ENCODE measurements at regions not wholly inside any gene's neighbourhood (a gene's known extent, or its start where the extent isn't known, plus 50 kb on each side); places are given as distances from the start of the nearest gene placed in this dataset.
"Not testable (repeated sequence)": the region's sequence is repeated elsewhere in the genome, so short reads cannot be mapped to it uniquely, and the experiment has no call there.

DNA sequence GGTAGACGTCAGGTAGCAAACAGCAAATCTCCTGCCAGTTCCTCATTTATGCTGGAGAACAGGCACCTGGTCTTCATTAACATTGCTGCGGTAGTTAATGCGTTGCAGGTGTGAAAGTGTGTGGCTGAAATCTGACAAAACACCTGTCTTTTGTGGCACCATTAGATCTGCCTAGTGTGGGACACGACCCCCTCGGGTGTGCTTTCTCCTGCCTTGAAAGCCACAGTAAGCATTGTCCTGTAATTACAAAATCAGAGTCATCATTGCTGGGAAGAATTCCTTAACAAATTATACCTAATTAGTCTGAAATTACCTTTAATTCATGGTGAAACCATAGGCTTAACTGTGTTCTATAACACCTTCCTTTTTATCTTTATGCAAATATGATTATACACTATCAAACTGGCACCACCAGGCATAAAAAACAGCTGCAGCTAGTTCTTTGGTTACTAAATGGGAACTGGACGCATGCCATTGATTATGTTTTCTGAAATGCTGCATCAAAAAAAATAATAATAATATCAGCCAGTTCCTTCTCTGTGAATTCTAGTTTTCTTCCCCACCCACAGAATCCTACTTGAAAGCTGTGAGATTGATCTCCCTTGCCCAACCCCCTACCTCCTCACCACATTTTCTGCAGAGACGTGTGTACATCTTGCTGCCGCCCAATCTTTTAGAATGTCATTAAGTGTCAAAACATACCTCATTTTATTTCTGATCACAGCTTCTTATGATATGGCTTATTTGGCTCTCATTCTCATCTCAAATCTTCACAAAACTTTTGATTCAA, 374.0 kb downstream of the NFIB start:
- peak; percentile 36 for DNase-seq

DNA sequence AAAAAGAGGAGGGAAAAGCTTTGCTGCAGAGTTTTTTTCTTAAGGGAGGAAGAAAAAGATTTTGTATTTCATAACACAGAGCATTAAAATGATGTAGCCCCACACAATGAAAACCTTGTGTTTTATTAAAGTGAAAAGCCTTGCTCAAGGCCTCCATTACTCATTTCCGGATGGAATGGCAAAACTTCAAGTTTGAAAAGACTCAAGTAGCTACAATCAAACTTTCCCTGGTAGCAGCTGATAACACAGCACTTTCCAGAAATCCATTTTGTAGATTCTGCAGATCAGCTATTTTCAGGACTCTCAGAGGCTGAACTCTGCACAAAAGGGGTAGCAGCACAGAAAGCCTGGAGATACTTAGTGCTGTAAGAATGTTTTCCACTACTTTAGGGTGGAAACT, 374.8 kb downstream of the NFIB start:
- peak; percentile 73 for DNase-seq

DNA sequence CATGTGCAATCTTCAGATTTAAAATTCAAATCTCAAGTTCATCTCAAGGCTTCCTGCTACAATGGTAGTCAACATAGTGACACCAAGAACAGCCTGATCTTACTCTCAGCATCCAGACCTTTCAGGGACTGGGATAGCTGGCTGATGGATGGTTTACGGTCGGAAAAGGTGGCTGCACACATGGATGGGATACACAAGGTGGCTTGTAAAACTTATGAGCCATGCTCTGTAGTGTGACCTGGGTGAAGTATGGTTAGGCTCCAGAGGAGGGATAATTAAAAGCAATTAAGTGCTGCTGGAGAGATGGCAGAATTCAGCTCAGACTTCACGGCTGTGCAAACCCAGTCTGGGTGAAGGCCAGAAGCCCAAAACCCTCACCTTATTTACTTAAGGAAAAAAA, 379.5 kb downstream of the NFIB start:
- no peak for DNase-seq

DNA sequence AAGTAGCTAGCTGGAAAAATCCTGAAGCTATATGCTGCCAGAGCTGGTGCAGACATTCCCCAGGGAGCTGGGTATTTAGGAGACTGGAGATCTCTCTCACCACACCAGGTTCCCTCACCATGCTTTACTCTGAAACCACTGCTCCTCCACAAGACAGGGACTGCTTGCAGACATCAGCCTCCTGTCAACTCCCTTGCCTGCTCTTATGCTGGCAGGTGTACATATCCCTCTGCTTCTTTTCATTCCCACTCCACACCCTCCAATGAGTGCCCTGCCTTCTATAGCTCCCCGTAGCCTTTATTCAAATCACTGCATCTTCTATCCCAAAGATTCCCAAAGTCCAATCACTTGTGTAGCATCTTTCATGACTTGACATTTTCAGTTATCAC, 380.7 kb downstream of the NFIB start:
- DNase-seq: no peak

DNA sequence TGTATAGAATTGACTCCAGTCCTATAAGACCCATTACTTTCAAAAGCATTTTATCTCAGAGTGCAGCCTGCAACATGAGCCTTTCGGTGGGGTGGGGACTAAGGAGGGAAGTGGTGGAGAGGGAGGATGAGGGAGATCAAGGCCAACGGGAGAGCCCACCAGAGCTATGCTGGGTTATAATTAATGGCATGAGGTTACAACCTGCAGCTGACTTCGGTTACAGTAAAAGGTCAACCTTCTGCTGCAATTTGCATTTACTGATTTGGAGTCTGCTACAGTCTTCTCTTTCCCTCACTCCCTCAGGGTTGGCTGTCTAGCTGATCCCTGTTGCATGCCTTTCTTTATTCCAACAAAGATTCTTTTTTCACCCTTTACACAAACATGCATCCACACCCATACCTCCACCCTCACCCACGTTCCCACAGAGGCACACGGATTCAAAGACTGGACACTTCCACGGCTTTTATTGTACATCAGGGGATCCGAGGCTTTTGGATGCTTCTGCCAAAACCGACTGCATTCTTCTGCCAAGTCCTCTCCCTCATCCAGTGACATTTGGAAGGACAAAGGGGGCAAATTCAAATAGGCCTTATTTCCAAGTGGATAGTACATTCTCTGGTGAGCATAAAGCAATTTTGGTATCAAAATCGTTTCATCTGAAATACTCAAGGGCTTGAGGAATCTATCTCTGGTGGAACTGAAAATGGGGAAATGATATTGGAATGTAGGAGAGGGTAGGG, 381.2 kb downstream of the NFIB start:
- DNase-seq: no peak

DNA sequence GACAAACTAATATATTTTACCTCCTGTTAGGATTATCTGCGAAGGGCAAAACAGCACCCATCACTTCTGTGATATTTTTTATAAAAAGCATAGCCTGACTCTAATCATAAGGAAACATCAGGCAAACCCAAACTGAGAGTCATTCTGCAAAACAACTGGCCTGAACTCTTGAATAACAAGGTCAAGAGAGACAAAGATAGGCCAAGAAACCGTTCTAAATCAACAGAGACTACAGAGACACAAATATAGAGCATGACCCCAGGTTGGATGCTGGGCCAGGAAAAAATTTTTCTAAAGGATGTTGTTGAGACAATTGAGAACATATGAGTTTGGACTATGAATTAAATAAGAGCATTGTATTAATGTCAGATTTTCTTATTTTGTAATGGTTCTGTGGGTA, 384.9 kb downstream of the NFIB start:
- no peak for DNase-seq

DNA sequence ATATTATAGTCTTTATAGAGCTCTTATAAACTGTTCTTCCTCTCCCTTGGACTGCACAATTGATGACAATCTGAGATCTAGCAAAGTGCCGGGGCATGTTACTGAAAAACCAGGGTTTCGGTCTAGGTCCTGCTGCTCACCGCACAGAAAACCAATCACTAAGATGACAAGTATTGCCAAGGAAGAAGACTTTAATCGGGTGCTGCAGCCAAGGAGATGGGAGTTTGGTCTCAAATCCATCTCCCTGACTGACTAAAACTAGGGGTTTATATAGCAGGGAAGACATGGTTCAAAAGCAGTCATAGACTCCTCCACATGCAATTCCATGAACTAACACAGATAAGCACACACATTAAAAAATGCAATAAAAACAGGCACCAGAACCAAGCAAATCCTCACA, 390.6 kb downstream of the NFIB start:
- DNase-seq: no peak

DNA sequence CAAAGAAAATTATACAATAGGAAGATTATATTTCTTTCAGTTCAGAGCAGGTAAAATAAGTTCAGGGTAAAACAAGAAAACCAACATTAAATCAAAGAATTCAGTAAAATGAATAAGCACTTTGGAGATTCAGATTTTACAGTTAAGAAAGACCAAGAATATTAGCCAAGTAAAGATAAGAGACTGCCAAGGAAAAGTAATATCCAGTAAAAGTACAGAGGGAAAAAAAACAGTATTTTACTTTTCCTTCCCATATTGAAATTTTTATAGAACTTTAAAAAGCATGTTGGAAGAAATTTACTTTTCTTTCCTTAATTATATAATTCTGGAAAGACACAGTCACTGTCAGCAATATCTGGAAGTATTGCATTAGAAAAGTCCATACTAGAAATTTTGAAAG, 393.4 kb downstream of the NFIB start:
- no peak for DNase-seq

DNA sequence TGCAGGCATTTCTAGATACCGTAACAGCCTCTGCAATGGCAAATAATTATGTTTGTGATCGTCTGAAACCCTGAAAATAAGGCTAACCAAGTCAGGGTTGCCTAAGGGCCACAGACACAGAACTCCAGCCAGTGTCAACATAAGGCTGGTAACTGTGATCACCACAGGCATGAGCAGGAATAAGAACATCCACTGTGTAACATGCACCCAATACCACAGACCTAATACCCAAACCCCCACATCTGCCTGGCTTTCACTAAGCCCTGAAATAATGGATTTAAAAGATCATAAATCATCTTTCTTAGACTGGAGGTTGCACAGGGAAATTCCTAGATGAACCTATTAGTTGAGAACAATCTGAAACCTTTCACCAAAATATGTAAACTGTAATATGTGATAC, 394.5 kb downstream of the NFIB start:
- no peak for DNase-seq

DNA sequence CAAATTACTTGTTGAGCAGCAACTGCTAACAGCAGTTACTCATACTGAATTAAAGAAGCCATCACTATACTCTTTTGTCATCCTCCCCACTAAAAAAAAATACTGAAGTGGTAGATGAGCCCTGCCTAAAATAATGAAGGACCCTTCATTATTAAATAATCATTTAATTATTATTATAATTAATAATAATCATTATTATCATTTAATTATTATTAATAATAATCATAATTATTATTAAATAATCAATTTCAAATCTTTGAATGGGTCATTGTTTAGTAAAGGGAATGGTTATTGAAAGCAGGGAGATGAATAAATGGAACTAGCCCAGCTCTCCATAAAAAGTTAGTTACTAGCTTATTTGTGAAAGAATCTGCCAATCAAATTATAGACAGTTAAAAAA, 396.4 kb downstream of the NFIB start:
- DNase-seq: no peak

DNA sequence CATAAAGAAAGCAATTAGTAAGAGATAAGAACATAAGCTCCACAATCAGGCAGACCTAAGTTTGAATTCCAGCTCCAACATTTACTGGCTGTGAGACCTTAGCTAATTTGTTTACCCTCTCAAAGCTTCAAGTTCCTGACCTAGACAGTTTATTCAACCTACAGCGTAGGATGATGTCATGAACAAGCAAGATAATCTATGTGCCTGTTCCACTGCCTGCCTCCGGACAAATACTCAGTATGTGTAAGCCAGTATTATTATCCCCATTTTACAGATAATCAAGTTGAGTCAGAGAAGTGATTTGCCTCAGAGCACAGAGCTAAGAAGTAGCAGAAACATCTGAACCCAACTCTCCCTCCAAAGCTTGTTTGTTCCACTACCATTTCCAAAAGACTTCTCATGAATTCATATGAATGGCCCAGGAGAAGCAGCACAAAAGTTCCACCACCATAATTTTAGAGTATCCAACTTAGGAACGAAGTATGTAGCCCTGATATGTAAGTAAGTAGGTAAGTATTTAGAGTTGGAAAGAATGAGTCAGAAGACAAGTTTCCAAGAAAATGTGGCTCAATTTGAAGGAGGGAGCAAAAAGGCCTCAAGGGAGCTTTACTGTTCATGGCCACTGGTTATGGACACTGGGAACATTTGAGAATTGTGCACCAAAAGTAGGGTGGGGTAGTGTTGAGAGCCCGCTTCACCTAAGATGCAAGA, 398.2 kb downstream of the NFIB start:
- no peak for DNase-seq

DNA sequence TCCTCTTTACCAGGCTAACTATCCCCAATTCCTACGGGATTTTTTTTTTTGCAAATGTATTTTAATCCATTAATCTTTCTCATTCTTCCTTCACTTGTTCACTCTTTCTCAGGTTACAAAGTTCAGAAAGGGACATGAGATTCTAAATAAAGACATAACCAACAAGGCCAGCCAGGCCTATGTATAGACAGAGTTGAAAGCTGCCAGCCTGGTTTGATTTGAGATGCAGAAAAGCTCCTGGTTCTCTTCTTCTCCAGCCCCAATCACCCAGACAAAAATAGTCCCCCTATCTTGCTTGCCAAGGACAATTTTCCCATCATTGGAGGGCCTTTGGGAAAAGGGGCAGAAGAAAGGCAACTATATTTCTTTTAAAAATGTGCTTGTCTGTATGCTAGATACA, 398.8 kb downstream of the NFIB start:
- no peak for DNase-seq

DNA sequence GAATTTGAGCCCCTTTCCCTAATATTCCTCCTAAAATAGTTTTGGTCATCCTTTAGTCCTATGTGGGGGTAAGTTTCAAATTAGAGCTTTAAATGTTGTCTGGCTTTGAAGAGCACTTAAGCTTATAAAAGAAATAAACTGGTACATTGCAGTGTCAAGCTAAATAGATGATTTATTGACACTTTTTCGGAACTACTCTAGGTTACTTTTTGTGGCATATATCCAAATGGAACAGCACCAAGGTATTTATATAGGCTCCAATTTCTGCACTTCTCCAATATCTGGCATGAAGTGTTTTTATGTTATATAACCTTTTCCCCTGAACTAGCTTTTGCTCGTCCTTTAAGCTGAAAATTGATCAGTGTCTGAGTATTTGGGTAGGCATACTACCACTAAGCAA, 402.5 kb downstream of the NFIB start:
- DNase-seq: no peak

DNA sequence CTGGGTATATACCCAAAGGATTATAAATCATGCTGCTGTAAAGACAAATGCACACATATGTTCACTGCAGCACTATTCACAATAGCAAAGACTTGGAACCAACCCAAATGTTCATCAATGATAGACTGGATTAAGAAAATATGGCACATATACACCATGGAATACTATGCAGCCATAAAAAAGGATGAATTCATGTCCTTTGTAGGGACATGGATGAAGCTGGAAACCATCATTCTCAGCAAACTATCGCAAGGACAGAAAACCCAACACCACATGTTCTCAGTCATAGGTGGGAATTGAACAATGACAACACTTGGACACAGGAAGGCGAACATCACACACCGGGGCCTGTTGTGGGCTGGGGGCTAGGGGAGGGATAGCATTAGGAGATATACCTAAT, 406.1 kb downstream of the NFIB start:
- DNase-seq: not testable (repeated sequence)

DNA sequence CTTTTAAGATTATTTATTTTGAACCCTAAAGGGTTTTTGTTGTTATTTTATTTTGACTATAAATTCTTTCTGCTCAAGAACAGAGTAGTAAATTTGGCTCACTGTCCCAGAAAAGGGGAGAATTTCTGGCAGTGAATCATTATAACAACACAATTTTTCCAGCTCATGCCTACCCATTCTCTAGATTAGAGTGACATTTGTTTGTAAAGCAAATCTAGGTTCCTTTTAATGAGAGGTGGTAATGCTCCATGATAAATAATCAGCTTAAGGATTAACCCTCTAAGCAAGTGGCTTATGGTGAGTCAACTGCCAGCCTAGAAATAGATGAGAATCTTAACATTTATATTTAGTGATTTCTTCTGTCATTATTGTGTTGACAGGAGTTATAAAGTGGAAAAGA, 409.2 kb downstream of the NFIB start:
- DNase-seq: no peak

DNA sequence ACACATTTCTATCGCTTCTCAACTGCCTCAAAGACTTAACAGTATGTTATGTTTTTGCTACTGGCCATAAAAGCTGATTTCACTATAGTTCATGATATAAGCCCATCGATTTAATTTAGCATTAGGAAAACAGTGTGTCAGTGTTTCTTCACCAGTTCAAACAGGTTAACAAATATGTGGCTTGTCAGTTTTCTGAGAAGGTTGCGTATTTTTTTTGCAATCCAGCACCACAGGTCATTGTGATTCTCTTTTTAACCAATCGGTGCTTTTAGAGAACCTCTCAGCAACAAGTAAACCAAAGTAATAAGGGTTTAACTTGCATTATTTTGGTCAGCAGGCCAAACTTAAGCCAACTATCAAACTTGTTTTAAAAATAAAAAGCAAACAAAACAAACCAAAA, 409.6 kb downstream of the NFIB start:
- DNase-seq: no peak

DNA sequence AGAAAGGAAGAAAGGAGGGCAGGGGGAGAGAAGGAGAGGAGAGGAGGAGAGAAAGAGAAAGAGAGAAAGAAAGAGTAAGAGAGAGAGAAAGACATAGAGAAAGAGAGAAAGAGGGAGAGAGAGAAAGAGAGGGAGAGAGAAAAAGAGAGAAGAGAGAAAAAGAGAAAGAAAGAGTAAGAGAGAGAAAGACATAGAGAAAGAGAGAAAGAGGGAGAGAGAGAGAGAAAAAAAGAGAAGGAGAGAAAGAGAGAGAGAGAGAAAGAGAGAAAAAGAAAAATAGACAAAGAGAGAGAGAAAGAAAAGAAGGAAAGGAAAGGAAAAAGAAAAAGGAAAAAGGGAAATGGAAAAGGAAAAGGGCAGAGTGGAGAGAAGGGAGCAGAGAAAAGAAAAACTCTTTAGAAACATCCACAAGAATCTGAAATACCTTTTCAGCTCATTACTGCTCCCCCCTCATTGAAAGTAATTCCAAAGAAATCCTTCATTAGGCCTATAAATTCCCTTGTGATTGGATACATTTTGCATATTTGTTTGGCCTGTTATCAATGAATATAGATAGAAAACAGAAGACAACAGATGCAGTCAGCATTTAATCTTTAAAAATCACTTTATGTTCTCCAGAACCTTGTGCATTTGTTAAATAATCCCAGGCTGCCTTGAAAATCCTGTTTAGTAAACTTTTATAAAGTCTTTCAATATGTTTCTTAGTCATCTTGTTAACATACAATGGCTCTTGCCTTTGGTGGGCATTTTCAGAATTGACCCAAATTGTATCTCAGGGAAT, 411.5 kb downstream of the NFIB start:
- peak; percentile 18 for DNase-seq

DNA sequence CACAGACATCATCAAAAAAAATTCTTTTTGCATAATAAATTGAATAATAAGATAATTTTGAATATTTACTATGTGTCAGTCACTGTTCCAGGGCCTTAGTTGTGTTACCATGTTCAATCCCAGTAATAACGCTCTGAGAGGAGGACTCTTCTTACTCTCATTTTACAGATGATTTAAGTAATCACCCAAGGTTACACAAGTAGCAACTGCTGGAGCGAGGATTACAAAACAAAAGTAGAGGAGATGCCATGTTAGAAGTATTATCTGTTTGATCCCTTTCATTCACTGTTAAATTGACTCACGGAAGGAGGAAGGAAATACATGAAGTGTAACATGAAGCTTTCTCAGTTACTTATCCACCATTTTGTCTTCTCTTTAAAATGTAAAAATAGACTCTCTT, 412.8 kb downstream of the NFIB start:
- DNase-seq: no peak

DNA sequence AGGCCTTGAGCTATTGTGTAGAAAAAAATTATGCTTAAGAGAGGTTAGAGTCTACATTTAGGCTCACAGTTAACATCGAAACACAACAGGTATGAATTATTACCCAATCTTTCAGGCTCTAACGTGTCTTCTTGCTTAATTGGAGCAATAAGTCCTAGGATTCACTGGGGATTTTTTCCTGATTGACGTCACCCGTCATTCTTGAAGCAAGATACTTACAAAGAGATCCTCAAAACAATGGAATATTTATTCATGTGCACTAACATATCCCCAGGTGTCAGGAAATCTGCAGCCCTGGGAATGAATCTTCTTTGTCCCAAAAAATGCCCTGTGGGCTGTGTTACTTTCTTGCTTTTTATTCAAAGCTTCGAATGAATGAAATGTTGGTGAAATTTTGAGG, 413.5 kb downstream of the NFIB start:
- DNase-seq: peak; percentile 24

DNA sequence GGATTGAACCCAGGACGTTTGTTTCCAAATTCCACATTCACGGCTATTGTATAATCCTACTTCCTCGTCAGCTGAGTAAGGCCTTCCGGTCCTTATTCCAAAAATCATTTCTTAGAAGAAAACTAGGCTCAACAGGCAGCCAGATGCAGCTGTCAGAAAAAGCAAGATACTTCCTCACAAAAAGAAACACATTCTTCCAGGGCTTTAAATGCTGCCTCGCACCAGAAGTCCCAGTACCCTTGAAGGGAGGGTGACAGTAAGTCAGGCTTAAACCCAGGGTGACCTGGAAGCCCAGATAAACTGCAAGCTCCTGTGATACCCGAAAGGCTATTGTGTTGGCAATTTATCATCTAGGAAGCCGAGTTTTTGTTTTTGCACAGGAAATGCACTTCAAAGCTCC, 414.0 kb downstream of the NFIB start:
- DNase-seq: peak; percentile 17

DNA sequence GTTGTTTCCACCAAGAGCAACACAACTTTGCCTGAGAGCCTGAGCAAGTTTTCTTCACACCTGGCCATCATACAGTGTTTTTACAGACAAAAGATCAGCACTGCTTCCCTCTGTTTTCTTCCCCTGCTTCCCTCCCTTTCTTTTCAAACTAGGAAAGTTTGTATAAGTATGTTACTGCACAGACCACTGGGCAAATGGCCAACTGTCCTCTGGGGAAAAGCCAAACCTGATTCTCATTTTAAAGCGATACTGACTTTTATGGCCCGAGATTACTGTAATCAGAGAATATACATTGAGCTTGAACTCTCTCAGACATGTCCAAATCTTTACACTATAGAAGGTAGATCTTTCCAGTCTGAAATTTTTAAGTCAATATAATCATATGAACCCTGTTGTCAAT, 415.0 kb downstream of the NFIB start:
- peak; percentile 51 for DNase-seq

DNA sequence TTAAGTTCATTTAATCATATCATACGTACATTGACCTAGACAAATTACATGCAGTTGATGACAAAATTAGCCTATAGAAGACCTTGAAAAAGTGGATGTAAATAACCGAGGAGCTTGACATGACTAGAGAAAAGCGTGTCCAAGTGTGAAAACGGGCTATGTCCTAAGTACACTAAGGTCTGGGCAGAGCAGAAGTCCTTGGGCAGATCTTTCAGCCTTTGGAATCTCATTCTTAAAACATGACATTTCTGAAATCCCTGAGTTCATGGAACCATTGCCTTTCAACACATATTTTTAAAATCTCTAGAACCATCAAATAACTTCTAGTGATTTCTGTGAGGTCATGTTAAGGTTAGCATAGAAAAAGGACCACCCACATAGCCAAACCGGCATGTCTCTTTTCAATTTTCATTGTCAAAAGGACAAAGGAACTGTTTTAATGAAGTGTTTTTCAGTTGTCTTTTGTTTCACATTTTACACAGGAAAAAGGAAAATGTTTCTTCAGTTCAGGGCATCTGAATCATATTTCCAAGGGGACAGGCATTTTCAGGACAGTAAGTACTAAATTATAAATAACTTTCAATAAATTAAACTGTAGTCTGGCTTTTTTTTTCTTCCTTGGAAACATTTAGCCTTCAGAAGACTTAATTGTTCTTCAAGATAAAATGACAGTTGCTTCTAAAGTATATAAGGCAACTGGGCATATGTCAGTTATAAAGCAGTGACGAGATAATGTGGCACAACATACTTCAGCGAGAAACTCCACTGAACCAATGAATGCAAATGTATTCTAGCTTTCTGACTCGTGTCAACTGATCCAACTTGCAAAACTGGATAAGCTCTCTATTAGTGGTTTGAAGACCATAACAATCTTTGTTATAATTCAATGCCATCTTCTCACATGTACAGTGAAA, 416.8 kb downstream of the NFIB start:
- DNase-seq: peak; percentile 80
